Thyroid gland (tissue), 4 donors: ENCODE measurements at regions not wholly inside any gene's neighbourhood (a gene's known extent, or its start where the extent isn't known, plus 50 kb on each side); places are given as distances from the start of the nearest gene placed in this dataset.

Experiments used
- POLR2A ChIP-seq, 2 donors: fragments of 450-650 bp; IDR thresholded peaks; one replicate each; pipeline ENCODE4 v1.6.1; 2017; ENCODE audit warnings: antibody characterized with exemption in 2 of 2, mild to moderate bottlenecking in 2 of 2, moderate library complexity in 1 of 2
- TF ChIP-seq, protein P1 (sequence below), 6 experiments: fragments of 200-600 bp in 3 of 6; fragments of 450-650 bp in 3 of 6; sonication (generic) in 3 of 6; IDR thresholded peaks; one replicate each; pipeline ENCODE4 v1.5.1; 2016 to 2019; ENCODE audit warnings: antibody characterized with exemption in 6 of 6, mild to moderate bottlenecking in 2 of 6, inconsistent platforms in 1 of 6, moderate library complexity in 1 of 6

DNA sequence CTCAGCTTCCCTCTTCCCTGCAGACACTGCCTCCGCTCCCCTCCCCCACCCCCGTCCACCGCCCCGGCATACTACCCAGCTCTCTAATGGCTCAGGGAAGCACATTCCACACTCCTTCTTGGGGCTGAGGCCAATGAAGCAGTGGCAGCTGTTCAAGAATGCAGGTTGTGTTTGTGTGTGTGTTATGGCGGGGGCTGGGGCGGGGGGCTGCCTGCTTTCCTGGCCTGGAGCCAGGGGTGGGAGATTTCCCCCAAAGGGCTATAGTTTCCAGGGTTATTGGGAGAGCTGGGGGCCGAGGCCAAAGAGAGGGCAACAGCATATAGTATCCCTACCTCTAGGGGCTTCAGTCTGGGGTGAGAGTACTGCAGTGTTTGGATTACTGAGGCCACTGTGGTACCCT lies 149.4 kb downstream of the EFNB1 start:
- TF ChIP-seq, protein P1, sequence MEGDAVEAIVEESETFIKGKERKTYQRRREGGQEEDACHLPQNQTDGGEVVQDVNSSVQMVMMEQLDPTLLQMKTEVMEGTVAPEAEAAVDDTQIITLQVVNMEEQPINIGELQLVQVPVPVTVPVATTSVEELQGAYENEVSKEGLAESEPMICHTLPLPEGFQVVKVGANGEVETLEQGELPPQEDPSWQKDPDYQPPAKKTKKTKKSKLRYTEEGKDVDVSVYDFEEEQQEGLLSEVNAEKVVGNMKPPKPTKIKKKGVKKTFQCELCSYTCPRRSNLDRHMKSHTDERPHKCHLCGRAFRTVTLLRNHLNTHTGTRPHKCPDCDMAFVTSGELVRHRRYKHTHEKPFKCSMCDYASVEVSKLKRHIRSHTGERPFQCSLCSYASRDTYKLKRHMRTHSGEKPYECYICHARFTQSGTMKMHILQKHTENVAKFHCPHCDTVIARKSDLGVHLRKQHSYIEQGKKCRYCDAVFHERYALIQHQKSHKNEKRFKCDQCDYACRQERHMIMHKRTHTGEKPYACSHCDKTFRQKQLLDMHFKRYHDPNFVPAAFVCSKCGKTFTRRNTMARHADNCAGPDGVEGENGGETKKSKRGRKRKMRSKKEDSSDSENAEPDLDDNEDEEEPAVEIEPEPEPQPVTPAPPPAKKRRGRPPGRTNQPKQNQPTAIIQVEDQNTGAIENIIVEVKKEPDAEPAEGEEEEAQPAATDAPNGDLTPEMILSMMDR (IDR thresholded peaks at IDR 0.05), result no peak
- TF ChIP-seq POLR2A (IDR thresholded peaks at IDR 0.05), result no peak
